ENCODE measurements at regions not wholly inside any gene's neighbourhood (a gene's known extent, or its start where the extent isn't known, plus 50 kb on each side); places are given as distances from the start of the nearest gene placed in this dataset.
A peak's percentile ranks its signal among the peaks of the same experiment; 100 is the strongest.

DNA sequence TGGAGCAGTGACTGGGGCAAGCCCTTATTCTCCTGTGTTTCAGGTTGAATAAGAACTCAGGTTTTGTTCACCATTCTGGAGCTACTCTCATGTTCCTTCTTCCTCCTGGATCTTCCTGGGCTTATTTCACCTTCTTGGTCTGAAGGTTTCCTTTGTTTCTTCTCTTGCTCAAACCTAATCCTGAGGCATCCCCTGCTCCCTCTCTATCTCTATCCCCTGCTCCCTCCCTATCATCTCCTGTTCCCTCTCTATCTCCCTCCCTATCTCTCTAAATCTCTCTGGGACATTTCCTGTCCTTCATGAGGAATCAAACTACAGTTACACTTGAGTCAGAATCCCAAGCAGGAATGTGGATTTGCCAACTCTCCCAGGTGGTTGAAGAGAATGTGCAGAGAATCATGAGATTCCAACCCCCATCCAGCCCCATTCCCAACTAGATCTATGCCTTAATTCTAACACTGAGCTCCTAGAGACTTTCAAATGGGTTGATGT, 134.9 kb upstream of the ZIC3 start:
- H3F3A ChIP-seq (replicated peaks; ENCODE audit: insufficient read depth) = no peaks in the 10 kb centered on the region
- TF ChIP-seq EZH2phosphoT487 (IDR thresholded peaks at IDR 0.05; ENCODE audit: borderline replicate concordance, low read depth) (no peak), NRF1 (IDR thresholded peaks at IDR 0.05; ENCODE audit: low read depth, low read length) (no peak), NFIC (IDR thresholded peaks at IDR 0.05; ENCODE audit: borderline replicate concordance) (no peak), POLR2AphosphoS5 (IDR thresholded peaks at IDR 0.05; ENCODE audit: low read depth, low read length) (no peak), YY1 (IDR thresholded peaks at IDR 0.05; ENCODE audit: low read depth) (no peak), RAD21 (IDR thresholded peaks at IDR 0.05; ENCODE audit: low read length) (no peak), RCOR1 (IDR thresholded peaks at IDR 0.05; ENCODE audit: low read length) (no peak)
- H3K9me2 ChIP-seq = no peaks in the 10 kb centered on the region
- H3K4me2 ChIP-seq = no peak overlapping the region
- H3K4me1 ChIP-seq (ENCODE audit: control insufficient read depth in 1 of 2, insufficient read depth in 2 of 2, low read depth in 1 of 2, low read length in 1 of 2) = no peaks in the 10 kb centered on the region
- CTCF ChIA-PET = no interaction called here
- no peaks in the 10 kb centered on the region for H3K36me3 ChIP-seq (replicated peaks in 1 of 2; ENCODE audit: control insufficient read depth in 1 of 2, insufficient read depth in 2 of 2, low read length in 1 of 2)
- H2AFZ ChIP-seq (ENCODE audit: low read depth) = no peak overlapping the region
- DNase-seq = no peak
- POLR2A ChIA-PET = no interaction called here
- no peaks in the 10 kb centered on the region for H3K79me2 ChIP-seq (ENCODE audit: insufficient read depth)
- peaks cover 36% of the 10 kb centered on the region for H3K27me3 ChIP-seq (ENCODE audit: insufficient read depth)
- H3K27ac ChIP-seq (ENCODE audit: low read depth in 2 of 2, low read length in 1 of 2) = no peak overlapping the region
- H4K20me1 ChIP-seq (ENCODE audit: insufficient read depth) = no peaks in the 10 kb centered on the region
- H3K9ac ChIP-seq = no peak overlapping the region
- no peak overlapping the region for H3K4me3 ChIP-seq (ENCODE audit: low read depth in 2 of 2, low read length in 1 of 2)
- no peaks in the 10 kb centered on the region for H3K9me3 ChIP-seq

DNA sequence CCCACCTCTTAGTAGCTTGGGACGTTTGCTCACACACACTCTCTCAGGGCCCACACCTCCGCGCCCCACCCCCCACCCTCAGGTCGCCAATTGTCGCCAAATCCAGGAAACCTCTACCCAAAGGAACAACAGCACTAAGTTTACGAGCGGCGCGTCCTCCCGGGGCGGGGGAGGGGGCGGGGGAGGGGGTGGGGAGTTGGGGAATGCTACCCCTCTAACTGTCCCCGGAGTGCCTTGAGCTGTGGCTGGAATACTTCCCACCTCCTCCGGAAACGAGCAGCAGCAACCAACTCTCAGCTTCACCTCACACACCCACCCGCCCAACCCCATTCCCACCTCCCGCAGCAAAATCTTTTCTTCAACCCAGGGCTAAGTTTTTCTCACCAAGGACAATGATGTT, 135.6 kb upstream of the ZIC3 start:
- Histone ChIP-seq H3K27me3 (ENCODE audit: insufficient read depth) (peaks cover 43% of the 10 kb centered on the region), H3K4me2 (no peak overlapping the region), H4K20me1 (ENCODE audit: insufficient read depth) (no peaks in the 10 kb centered on the region), H3K4me1 (ENCODE audit: control insufficient read depth in 1 of 2, insufficient read depth in 2 of 2, low read depth in 1 of 2, low read length in 1 of 2) (no peaks in the 10 kb centered on the region), H3K4me3 (ENCODE audit: low read depth in 2 of 2, low read length in 1 of 2) (no peak overlapping the region), H3K9me3 (no peaks in the 10 kb centered on the region), H2AFZ (ENCODE audit: low read depth) (no peak overlapping the region), H3K9me2 (no peaks in the 10 kb centered on the region), H3K27ac (ENCODE audit: low read depth in 2 of 2, low read length in 1 of 2) (no peak overlapping the region), H3K9ac (no peak overlapping the region), H3F3A (replicated peaks; ENCODE audit: insufficient read depth) (no peaks in the 10 kb centered on the region), H3K36me3 (replicated peaks in 1 of 2; ENCODE audit: control insufficient read depth in 1 of 2, insufficient read depth in 2 of 2, low read length in 1 of 2) (no peaks in the 10 kb centered on the region), H3K79me2 (ENCODE audit: insufficient read depth) (no peaks in the 10 kb centered on the region)
- DNase-seq = no peak
- ChIA-PET CTCF (no interaction called here), POLR2A (no interaction called here)
- WGBS (ENCODE audit: low lambda C conversion rate) = 10% methylated on average over 13 of the region's 17 CpGs
- TF ChIP-seq TEAD4 (IDR thresholded peaks at IDR 0.05; ENCODE audit: borderline replicate concordance, insufficient read depth) = no peak

DNA sequence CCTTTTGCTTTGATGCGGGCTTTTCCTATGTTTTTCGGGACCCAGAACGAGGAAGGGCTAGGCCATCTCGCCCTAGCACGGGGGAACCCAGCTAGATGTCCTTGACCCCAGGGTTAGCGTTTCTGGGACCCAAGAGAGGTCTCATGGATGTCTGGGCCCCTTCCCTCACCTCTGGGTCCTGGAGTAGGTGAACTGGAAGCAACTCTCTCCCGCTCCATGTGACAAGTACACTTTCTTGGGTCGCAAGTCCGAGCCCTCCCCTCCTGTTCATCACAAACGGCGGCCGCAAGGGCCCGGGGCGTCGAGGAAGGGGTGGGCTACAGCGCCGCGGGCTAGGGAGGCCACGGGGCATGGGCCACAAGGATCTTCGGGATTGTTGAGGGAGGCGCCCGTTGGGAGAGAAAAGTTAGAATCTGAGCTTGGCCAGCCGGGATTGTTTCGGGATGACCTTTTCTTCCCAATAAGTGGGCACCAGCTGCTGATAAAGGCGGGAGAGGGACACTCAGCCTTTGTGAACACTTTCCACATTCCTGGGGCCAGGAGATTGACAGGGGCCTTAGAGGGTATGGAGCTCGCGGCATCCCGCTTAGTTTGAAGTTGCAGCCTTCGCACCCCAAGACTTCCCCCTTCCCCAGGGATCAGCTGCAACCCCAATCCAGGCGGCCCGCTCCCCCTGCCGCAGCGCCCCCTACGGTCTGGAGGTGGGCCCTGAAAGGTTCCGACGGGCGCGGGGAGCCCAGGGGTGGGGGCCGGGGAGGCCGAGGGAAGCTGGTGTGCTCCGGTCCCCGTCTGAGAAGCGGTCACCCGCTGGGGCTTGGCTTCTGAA, 136.9 kb upstream of the ZIC3 start:
- peaks cover 45% of the 10 kb centered on the region for H3K27me3 ChIP-seq (ENCODE audit: insufficient read depth)
- no peaks in the 10 kb centered on the region for H3K4me1 ChIP-seq (ENCODE audit: control insufficient read depth in 1 of 2, insufficient read depth in 2 of 2, low read depth in 1 of 2, low read length in 1 of 2)
- TF ChIP-seq FOXJ3 (CRISPR knock-in tag; IDR thresholded peaks at IDR 0.05) = no peak
- TF ChIP-seq, protein P1, sequence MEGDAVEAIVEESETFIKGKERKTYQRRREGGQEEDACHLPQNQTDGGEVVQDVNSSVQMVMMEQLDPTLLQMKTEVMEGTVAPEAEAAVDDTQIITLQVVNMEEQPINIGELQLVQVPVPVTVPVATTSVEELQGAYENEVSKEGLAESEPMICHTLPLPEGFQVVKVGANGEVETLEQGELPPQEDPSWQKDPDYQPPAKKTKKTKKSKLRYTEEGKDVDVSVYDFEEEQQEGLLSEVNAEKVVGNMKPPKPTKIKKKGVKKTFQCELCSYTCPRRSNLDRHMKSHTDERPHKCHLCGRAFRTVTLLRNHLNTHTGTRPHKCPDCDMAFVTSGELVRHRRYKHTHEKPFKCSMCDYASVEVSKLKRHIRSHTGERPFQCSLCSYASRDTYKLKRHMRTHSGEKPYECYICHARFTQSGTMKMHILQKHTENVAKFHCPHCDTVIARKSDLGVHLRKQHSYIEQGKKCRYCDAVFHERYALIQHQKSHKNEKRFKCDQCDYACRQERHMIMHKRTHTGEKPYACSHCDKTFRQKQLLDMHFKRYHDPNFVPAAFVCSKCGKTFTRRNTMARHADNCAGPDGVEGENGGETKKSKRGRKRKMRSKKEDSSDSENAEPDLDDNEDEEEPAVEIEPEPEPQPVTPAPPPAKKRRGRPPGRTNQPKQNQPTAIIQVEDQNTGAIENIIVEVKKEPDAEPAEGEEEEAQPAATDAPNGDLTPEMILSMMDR (IDR thresholded peaks at IDR 0.05) = peak; percentile 38
- peak overlapping the region; percentile 79; the same call in 1 of the 2 replicates for H3K4me2 ChIP-seq
- H3K79me2 ChIP-seq (ENCODE audit: insufficient read depth) = no peaks in the 10 kb centered on the region
- no peak overlapping the region for H2AFZ ChIP-seq (ENCODE audit: low read depth)
- H3K9ac ChIP-seq = no peak overlapping the region
- no peaks in the 10 kb centered on the region for H3K36me3 ChIP-seq (replicated peaks in 1 of 2; ENCODE audit: control insufficient read depth in 1 of 2, insufficient read depth in 2 of 2, low read length in 1 of 2)
- no peak overlapping the region; a peak in 1 of 4 replicates for H3K4me3 ChIP-seq (ENCODE audit: low read depth in 2 of 2, low read length in 1 of 2)
- ChIA-PET CTCF (no interaction called here), POLR2A (no interaction called here)
- no peaks in the 10 kb centered on the region for H3K9me2 ChIP-seq
- no peak overlapping the region for H3K27ac ChIP-seq (ENCODE audit: low read depth in 2 of 2, low read length in 1 of 2)
- WGBS (ENCODE audit: low lambda C conversion rate) = 7% methylated on average over 26 of the region's 44 CpGs
- no peaks in the 10 kb centered on the region for H4K20me1 ChIP-seq (ENCODE audit: insufficient read depth)
- H3K9me3 ChIP-seq = no peaks in the 10 kb centered on the region
- DNase-seq = no peak
- no peaks in the 10 kb centered on the region for H3F3A ChIP-seq (replicated peaks; ENCODE audit: insufficient read depth)

All from SK-N-SH (cell line).